SK-N-SH (cell line): ENCODE measurements at regions not wholly inside any gene's neighbourhood (a gene's known extent, or its start where the extent isn't known, plus 50 kb on each side); places are given as distances from the start of the nearest gene placed in this dataset.

ENCODE experiments used
- CTCF ChIP-seq: fragments of 200-600 bp; sonication (generic); IDR thresholded peaks from 2 replicates; pipeline ENCODE4 v1.6.1; 2017; ENCODE audit warnings: antibody characterized with exemption, mild to moderate bottlenecking, moderate library complexity
- EP300 ChIP-seq, 2 experiments: IDR thresholded peaks; 2 replicates each; pipeline versions ENCODE4 v1.4.0 to v1.6.1; 2012; ENCODE audit warnings: borderline replicate concordance in 1 of 2, low read depth in 1 of 2, low read length in 1 of 2
- FOXJ3 ChIP-seq: sonication (generic); formaldehyde crosslinking; IDR thresholded peaks from 2 replicates; pipeline ENCODE4 v1.5.1; 2020; ENCODE audit warnings: mild to moderate bottlenecking, missing genetic modification reagents
- GABPA ChIP-seq: IDR thresholded peaks from 2 replicates; pipeline ENCODE4 v1.4.0; 2012; ENCODE audit warnings: low read depth, mild to moderate bottlenecking
- NFIC ChIP-seq: IDR thresholded peaks from 2 replicates; pipeline ENCODE4 v1.4.0; 2012; ENCODE audit warnings: borderline replicate concordance
- NRF1 ChIP-seq: IDR thresholded peaks from 2 replicates; pipeline ENCODE4 v1.6.1; 2012; ENCODE audit warnings: low read depth, mild to moderate bottlenecking, low read length
- POLR2AphosphoS5 ChIP-seq: IDR thresholded peaks from 2 replicates; pipeline ENCODE4 v1.6.1; 2012; ENCODE audit warnings: low read depth, low read length
- RAD21 ChIP-seq: IDR thresholded peaks from 2 replicates; pipeline ENCODE4 v1.6.1; 2012; ENCODE audit warnings: mild to moderate bottlenecking, low read length
- RXRA ChIP-seq: IDR thresholded peaks from 2 replicates; pipeline ENCODE4 v1.4.0; 2012; ENCODE audit warnings: low read depth, mild to moderate bottlenecking, borderline replicate concordance
- TAF1 ChIP-seq: IDR thresholded peaks from 2 replicates; pipeline ENCODE4 v1.6.1; 2012; ENCODE audit warnings: low read depth, mild to moderate bottlenecking, low read length, moderate library complexity, borderline replicate concordance
- YY1 ChIP-seq: IDR thresholded peaks from 2 replicates; pipeline ENCODE4 v1.4.0; 2012; ENCODE audit warnings: low read depth, mild to moderate bottlenecking
- TF ChIP-seq, protein P1 (sequence below): IDR thresholded peaks from 2 replicates; pipeline ENCODE4 v1.4.0; 2012; ENCODE audit warnings: low read depth
- TF ChIP-seq, protein P2 (sequence below): IDR thresholded peaks from 2 replicates; pipeline ENCODE4; 2012

GRCh38 chr2:67777836-67778429 lies 284.9 kb downstream of the C1D start:
- TF ChIP-seq CTCF: no peak
- no peak for TF ChIP-seq YY1
- TF ChIP-seq, protein P1, sequence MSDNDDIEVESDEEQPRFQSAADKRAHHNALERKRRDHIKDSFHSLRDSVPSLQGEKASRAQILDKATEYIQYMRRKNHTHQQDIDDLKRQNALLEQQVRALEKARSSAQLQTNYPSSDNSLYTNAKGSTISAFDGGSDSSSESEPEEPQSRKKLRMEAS: no peak
- no peak for TF ChIP-seq TAF1
- TF ChIP-seq GABPA: no peak
- TF ChIP-seq NFIC: no peak
- TF ChIP-seq, protein P2, sequence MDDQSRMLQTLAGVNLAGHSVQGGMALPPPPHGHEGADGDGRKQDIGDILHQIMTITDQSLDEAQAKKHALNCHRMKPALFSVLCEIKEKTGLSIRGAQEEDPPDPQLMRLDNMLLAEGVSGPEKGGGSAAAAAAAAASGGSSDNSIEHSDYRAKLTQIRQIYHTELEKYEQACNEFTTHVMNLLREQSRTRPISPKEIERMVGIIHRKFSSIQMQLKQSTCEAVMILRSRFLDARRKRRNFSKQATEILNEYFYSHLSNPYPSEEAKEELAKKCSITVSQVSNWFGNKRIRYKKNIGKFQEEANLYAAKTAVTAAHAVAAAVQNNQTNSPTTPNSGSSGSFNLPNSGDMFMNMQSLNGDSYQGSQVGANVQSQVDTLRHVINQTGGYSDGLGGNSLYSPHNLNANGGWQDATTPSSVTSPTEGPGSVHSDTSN: no peak
- TF ChIP-seq RAD21: no peak
- TF ChIP-seq RXRA: no peak
- TF ChIP-seq FOXJ3 (CRISPR knock-in tag): no peak
- no peak for TF ChIP-seq NRF1
- TF ChIP-seq EP300 (IDR thresholded peaks at IDR 0.05; ENCODE audit: borderline replicate concordance in 1 of 2, low read depth in 1 of 2, low read length in 1 of 2): no peak
- no peak for TF ChIP-seq POLR2AphosphoS5
